Prostate gland (tissue), 2 donors: ENCODE measurements at regions not wholly inside any gene's neighbourhood (a gene's known extent, or its start where the extent isn't known, plus 50 kb on each side); places are given as distances from the start of the nearest gene placed in this dataset.

Experiments used
- DNase-seq: peaks from one replicate; pipeline ENCODE4 v3.0.0-alpha.2; 2019; ENCODE audit warnings: low spot score
- H3K27ac ChIP-seq, 2 donors: fragments of 200-600 bp; sonication (generic); 2 replicates each; pipeline ENCODE4 v1.5.1; 2017 to 2019
- H3K27me3 ChIP-seq: fragments of 200-600 bp; sonication (generic); replicated peaks from 2 replicates; pipeline ENCODE4 v1.5.1; 2019; ENCODE audit not compliant: insufficient read depth
- H3K36me3 ChIP-seq, 2 donors: fragments of 200-600 bp; sonication (generic); 1 replicate in 1 of 2; 2 replicates in 1 of 2; pipeline versions ENCODE4 v1.5.1 to v1.8.1; 2017 to 2019
- H3K4me1 ChIP-seq: fragments of 200-600 bp; sonication (generic); replicated peaks from 2 replicates; pipeline ENCODE4 v1.5.1; 2019
- H3K4me3 ChIP-seq, 2 donors: fragments of 200-600 bp; sonication (generic); 2 replicates each; pipeline ENCODE4 v1.5.1; 2017 to 2019
- H3K9me3 ChIP-seq: fragments of 200-600 bp; sonication (generic); 2 replicates; pipeline ENCODE4 v1.5.1; 2017
- POLR2A ChIP-seq: fragments of 450-650 bp; IDR thresholded peaks from one replicate; pipeline ENCODE4 v1.6.1; 2016; ENCODE audit warnings: antibody characterized with exemption, mild to moderate bottlenecking
- POLR2AphosphoS5 ChIP-seq: sonication (generic); formaldehyde crosslinking; IDR thresholded peaks from one replicate; pipeline ENCODE4 v1.6.1; 2017; ENCODE audit warnings: antibody characterized with exemption
- WGBS: methylation state at CpG from one replicate; pipeline ENCODE4 v1.1.5; 2018; 5-methylcytosine and 5-hydroxymethylcytosine counted together
- intact Hi-C: fragments of 100-400 bp; cut with DNase I; formaldehyde crosslinking; loops from one replicate; pipeline ENCODE4 v1.14.2; 2022
- TF ChIP-seq, protein P1 (sequence below), 4 experiments: fragments of 200-600 bp in 2 of 4; fragments of 450-650 bp in 2 of 4; sonication (generic) in 2 of 4; IDR thresholded peaks; 1 replicate in 3 of 4; 2 replicates in 1 of 4; pipeline ENCODE4 v1.5.1; 2016 to 2019; ENCODE audit warnings: antibody characterized with exemption in 4 of 4, mild to moderate bottlenecking in 2 of 4, moderate library complexity in 2 of 4

- TF ChIP-seq, protein P1, sequence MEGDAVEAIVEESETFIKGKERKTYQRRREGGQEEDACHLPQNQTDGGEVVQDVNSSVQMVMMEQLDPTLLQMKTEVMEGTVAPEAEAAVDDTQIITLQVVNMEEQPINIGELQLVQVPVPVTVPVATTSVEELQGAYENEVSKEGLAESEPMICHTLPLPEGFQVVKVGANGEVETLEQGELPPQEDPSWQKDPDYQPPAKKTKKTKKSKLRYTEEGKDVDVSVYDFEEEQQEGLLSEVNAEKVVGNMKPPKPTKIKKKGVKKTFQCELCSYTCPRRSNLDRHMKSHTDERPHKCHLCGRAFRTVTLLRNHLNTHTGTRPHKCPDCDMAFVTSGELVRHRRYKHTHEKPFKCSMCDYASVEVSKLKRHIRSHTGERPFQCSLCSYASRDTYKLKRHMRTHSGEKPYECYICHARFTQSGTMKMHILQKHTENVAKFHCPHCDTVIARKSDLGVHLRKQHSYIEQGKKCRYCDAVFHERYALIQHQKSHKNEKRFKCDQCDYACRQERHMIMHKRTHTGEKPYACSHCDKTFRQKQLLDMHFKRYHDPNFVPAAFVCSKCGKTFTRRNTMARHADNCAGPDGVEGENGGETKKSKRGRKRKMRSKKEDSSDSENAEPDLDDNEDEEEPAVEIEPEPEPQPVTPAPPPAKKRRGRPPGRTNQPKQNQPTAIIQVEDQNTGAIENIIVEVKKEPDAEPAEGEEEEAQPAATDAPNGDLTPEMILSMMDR (IDR thresholded peaks at IDR 0.05): no peak
- TF ChIP-seq POLR2AphosphoS5 (no peak), POLR2A (no peak)
- Histone ChIP-seq H3K27ac (no peak overlapping the region), H3K4me3 (no peak overlapping the region), H3K4me1 (no peaks in the 10 kb centered on the region), H3K27me3 (peaks cover 6% of the 10 kb centered on the region), H3K9me3 (no peaks in the 10 kb centered on the region), H3K36me3 (no peaks in the 10 kb centered on the region)
- intact Hi-C loops: no loop called here
- no peak for DNase-seq
- 80% methylated on average over 17 of the region's 17 CpGs for WGBS
Observed at GRCh38 chr4:1504595-1505500, 98.6 kb upstream of the NKX1-1 start.

DNA sequence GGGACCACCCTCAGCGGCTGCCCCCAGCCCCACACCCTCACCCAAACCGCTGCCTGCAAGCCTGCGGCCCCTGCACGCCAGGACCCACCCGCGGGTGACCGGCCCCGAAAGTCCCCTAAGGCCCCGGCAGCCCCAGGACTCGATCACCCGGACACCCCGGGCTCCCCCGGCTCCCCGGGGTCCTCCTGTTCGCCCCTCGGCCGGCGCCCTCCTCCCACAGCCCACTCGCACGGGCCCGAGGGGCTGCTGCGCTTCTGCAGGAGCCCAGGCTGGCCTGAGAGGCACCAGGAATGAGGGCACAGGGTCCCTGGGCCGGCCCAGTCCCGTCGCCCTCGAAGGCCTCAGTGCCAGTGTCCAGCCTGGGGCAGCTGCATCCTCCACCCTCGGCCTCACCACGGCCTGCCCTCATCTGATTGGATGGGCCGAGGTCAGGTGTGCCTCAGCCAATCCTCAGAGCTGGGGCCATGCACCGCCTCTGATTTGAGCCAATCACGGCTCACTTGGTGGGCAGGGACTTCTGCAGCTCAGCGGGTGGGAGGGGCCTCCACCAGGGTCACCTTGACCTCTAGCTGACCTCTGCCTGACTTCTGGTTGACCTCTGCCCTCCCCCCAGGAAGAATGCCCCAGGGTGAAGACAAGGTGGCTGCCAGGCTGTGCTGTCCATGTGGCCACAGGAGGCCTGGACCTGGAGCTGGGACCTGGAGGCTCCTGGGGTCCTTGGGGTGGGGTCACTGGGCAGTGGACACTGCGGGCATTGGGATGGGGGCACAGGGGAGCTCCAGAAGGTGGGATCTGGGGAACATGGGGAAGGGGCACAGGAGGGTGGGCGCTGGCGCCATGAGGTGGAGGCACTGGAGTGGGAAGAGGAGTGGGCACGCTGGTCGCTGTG, 97.6 kb upstream of the NKX1-1 start:
- H3K27me3 ChIP-seq: peaks cover 6% of the 10 kb centered on the region
- DNase-seq: no peak

DNA sequence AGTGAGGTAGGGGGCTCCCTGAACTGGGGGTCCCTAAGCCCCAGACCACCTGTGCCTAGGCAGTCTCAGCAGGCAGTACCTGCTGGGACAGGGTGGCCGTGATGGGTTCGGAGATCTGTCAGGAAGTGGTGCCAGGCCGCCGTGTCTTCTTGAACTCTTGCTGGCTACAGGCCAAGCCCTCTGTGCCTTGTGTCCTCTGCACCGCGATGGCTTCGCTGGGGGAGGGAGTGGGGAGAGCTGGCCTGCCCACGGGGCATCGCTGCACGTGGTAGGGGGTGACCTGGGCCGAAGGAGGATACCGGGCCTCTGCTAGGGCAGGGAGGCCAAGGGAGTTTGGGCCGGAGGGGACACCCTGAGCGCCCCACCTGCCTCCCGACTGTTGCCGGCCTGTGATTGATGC, 96.7 kb upstream of the NKX1-1 start:
- no peak for DNase-seq
- no peaks in the 10 kb centered on the region for H3K36me3 ChIP-seq
- WGBS: 55% methylated on average over 16 of the region's 16 CpGs
- H3K4me1 ChIP-seq: no peaks in the 10 kb centered on the region
- H3K9me3 ChIP-seq: no peaks in the 10 kb centered on the region
- intact Hi-C loops: no loop called here
- TF ChIP-seq POLR2AphosphoS5: no peak
- no peak for TF ChIP-seq POLR2A
- TF ChIP-seq, protein P1 (IDR thresholded peaks at IDR 0.05): no peak
- peaks cover 6% of the 10 kb centered on the region for H3K27me3 ChIP-seq
- H3K4me3 ChIP-seq: no peak overlapping the region
- H3K27ac ChIP-seq: no peak overlapping the region

More for the DNA sequence above, 97.6 kb upstream of the NKX1-1 start:
- TF ChIP-seq, protein P1 (IDR thresholded peaks at IDR 0.05): no peak
- TF ChIP-seq POLR2A: no peak
- Histone ChIP-seq H3K36me3 (no peaks in the 10 kb centered on the region), H3K27ac (no peak overlapping the region), H3K4me3 (no peak overlapping the region), H3K4me1 (no peaks in the 10 kb centered on the region), H3K9me3 (no peaks in the 10 kb centered on the region)
- intact Hi-C loops: no loop called here
- 92% methylated on average over 23 of the region's 37 CpGs for WGBS

GRCh38 chr4:1502501-1502886, 96.3 kb upstream of the NKX1-1 start:
- Histone ChIP-seq H3K9me3 (no peaks in the 10 kb centered on the region), H3K27me3 (peaks cover 6% of the 10 kb centered on the region), H3K36me3 (no peaks in the 10 kb centered on the region), H3K27ac (no peak overlapping the region), H3K4me3 (no peak overlapping the region), H3K4me1 (no peaks in the 10 kb centered on the region)
- TF ChIP-seq, protein P1 (IDR thresholded peaks at IDR 0.05): no peak
- no peak for TF ChIP-seq POLR2A
- no peak for TF ChIP-seq POLR2AphosphoS5
- WGBS: 75% methylated on average over 16 of the region's 16 CpGs
- DNase-seq: no peak
- intact Hi-C loops: no loop called here
